Smooth muscle cell (in vitro differentiated cells): ENCODE measurements at regions not wholly inside any gene's neighbourhood (a gene's known extent, or its start where the extent isn't known, plus 50 kb on each side); places are given as distances from the start of the nearest gene placed in this dataset.

Experiments used
- DNase-seq: peaks from one replicate; lab custom pipeline; 2025; ENCODE audit not compliant: unreplicated experiment; lab: John Stamatoyannopoulos, UW
- H2AFZ ChIP-seq: fragments of 200-600 bp; sonication (generic); 2 replicates; pipeline ENCODE4 v1.6.0; 2016; ENCODE audit warnings: antibody characterized with exemption, low read depth, mild to moderate bottlenecking
- H3F3A ChIP-seq: fragments of 200-600 bp; sonication (generic); 2 replicates; pipeline ENCODE4 v1.6.0; 2017; ENCODE audit warnings: antibody characterized with exemption, low read depth
- H3K27ac ChIP-seq: fragments of 200-600 bp; sonication (generic); 2 replicates; pipeline ENCODE4 v1.5.1; 2016; ENCODE audit warnings: low read depth, mild to moderate bottlenecking
- H3K27me3 ChIP-seq: fragments of 200-600 bp; sonication (generic); 2 replicates; pipeline ENCODE4 v1.6.1; 2016; ENCODE audit warnings: low read depth, mild to moderate bottlenecking
- H3K36me3 ChIP-seq: fragments of 200-600 bp; sonication (generic); 2 replicates; pipeline ENCODE4 v1.5.1; 2016; ENCODE audit warnings: low read depth
- H3K4me1 ChIP-seq: fragments of 200-600 bp; sonication (generic); 2 replicates; pipeline ENCODE4 v1.5.1; 2016; ENCODE audit warnings: low read depth
- H3K4me2 ChIP-seq: fragments of 200-600 bp; sonication (generic); 2 replicates; pipeline ENCODE4 v1.6.0; 2016; ENCODE audit warnings: mild to moderate bottlenecking
- H3K4me3 ChIP-seq: fragments of 200-600 bp; sonication (generic); 2 replicates; pipeline ENCODE4 v1.5.1; 2016; ENCODE audit warnings: mild to moderate bottlenecking
- H3K79me2 ChIP-seq: fragments of 200-600 bp; sonication (generic); 2 replicates; pipeline ENCODE4 v1.6.0; 2016; ENCODE audit warnings: low read depth, mild to moderate bottlenecking
- H3K9ac ChIP-seq: fragments of 200-600 bp; sonication (generic); 2 replicates; pipeline ENCODE4 v1.6.0; 2016; ENCODE audit warnings: low read depth
- H3K9me3 ChIP-seq: fragments of 200-600 bp; sonication (generic); replicated peaks from 2 replicates; pipeline ENCODE4 v1.5.1; 2016; ENCODE audit warnings: low read depth
- H4K20me1 ChIP-seq: fragments of 200-600 bp; sonication (generic); 2 replicates; pipeline ENCODE4 v1.6.0; 2016; ENCODE audit warnings: low read depth
- CTCF ChIP-seq: fragments of 200-600 bp; sonication (generic); IDR thresholded peaks from 2 replicates; pipeline ENCODE4 v1.5.1; 2017; ENCODE audit warnings: borderline replicate concordance, mild to moderate bottlenecking, antibody characterized with exemption; ENCODE audit not compliant: insufficient read depth, poor library complexity, severe bottlenecking
- WGBS: methylation state at CpG from one replicate; pipeline ENCODE4 v1.1.7; 2016; ENCODE audit warnings: low lambda C conversion rate; 5-methylcytosine and 5-hydroxymethylcytosine counted together

GRCh38 chr16:79698341-79698753 lies 97.8 kb upstream of the MAF start:
- H3K9me3 ChIP-seq: no peaks in the 10 kb centered on the region
- no peak overlapping the region for H2AFZ ChIP-seq
- no peak for TF ChIP-seq CTCF
- H3K27ac ChIP-seq: peak overlapping the region; percentile 14
- H3K9ac ChIP-seq: no peak overlapping the region
- no peaks in the 10 kb centered on the region for H3K36me3 ChIP-seq
- H3K27me3 ChIP-seq: no peaks in the 10 kb centered on the region
- no peaks in the 10 kb centered on the region for H3K4me1 ChIP-seq
- no peaks in the 10 kb centered on the region for H3K79me2 ChIP-seq
- peak overlapping the region; percentile 64 for H3K4me2 ChIP-seq
- 45% methylated on average over 5 of the region's 5 CpGs for whole genome bisulfite sequencing
- no peak for DNase-seq
- no peaks in the 10 kb centered on the region for H3F3A ChIP-seq
- no peak overlapping the region for H3K4me3 ChIP-seq
- H4K20me1 ChIP-seq: no peaks in the 10 kb centered on the region

DNA sequence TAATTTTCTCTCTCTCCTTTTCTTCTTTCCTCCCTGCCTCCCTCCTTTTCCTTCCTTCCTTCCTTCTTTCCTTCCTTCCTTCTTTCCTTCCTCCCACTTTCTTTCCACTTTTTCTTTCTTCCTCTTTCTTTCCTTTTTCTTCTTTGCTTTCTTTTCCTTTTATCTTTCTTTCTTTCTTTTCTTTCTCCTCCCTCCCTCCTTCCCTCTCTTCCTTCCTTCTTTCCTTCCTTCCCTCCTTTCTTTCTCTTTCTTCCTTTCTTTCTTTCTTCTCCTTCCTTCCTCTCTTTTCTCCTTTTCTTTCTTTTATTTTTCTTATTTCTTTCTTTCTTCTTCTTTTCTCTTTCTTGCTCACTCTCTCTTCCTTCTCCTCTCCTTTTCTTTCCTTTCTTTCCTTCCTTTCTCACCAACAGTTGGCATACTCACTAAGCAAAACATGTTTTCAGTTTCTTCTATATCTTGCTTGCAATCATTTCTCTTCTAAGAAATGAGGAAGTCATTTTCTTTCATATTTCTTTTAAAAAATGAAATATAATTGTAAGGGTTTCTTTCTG lies 97.1 kb upstream of the MAF start:
- H3K27ac ChIP-seq: peak overlapping the region; percentile 15
- H4K20me1 ChIP-seq: no peaks in the 10 kb centered on the region
- TF ChIP-seq CTCF: no peak
- DNase-seq: no peak
- no peaks in the 10 kb centered on the region for H3F3A ChIP-seq
- no peak overlapping the region for H3K4me3 ChIP-seq
- no peaks in the 10 kb centered on the region for H3K27me3 ChIP-seq
- H3K9ac ChIP-seq: no peak overlapping the region
- peak overlapping the region; percentile 64 for H3K4me2 ChIP-seq
- no peaks in the 10 kb centered on the region for H3K79me2 ChIP-seq
- no peaks in the 10 kb centered on the region for H3K4me1 ChIP-seq
- H3K36me3 ChIP-seq: no peaks in the 10 kb centered on the region
- H3K9me3 ChIP-seq: no peaks in the 10 kb centered on the region
- no peak overlapping the region for H2AFZ ChIP-seq

- no peaks in the 10 kb centered on the region for H3K9me3 ChIP-seq
- DNase-seq: no peak
- no peaks in the 10 kb centered on the region for H4K20me1 ChIP-seq
- peaks cover 3% of the 10 kb centered on the region for H3K4me1 ChIP-seq
- no peak overlapping the region for H3K4me3 ChIP-seq
- H3K4me2 ChIP-seq: no peak overlapping the region
- WGBS: 50% methylated on average over 5 of the region's 5 CpGs
- TF ChIP-seq CTCF: no peak
- H3K79me2 ChIP-seq: no peaks in the 10 kb centered on the region
- H3K9ac ChIP-seq: no peak overlapping the region
- H3K27ac ChIP-seq: no peak overlapping the region
- no peaks in the 10 kb centered on the region for H3K36me3 ChIP-seq
- H3K27me3 ChIP-seq: no peaks in the 10 kb centered on the region
- no peaks in the 10 kb centered on the region for H3F3A ChIP-seq
- no peak overlapping the region for H2AFZ ChIP-seq
Observed at GRCh38 chr16:79691007-79691406, 90.5 kb upstream of the MAF start.

DNA sequence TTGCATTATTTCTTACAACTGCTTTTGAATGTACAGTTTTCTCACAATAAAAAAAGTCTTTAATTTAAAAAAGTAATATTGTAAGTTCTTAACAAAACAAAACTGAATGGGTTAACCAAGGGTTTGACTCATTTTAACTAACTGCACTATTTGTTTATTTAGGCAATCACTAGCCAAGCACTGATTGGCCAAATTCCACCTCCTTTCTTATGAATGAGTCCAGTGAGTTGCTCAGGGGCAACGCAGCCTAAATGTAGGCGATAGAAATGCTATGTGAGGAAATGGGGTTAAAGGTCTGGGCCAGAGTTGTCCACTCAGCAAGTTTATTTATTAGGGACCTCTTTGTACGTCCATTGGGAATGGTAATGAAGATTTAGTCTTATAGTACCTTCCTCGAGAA lies 89.6 kb upstream of the MAF start:
- WGBS: 94% methylated on average over 4 of the region's 4 CpGs
- Histone ChIP-seq H4K20me1 (no peaks in the 10 kb centered on the region), H3K4me1 (peaks cover 3% of the 10 kb centered on the region), H3K9me3 (no peaks in the 10 kb centered on the region), H3K4me2 (no peak overlapping the region), H3F3A (no peaks in the 10 kb centered on the region), H2AFZ (no peak overlapping the region), H3K27me3 (no peaks in the 10 kb centered on the region), H3K4me3 (no peak overlapping the region), H3K79me2 (no peaks in the 10 kb centered on the region), H3K27ac (no peak overlapping the region), H3K36me3 (no peaks in the 10 kb centered on the region), H3K9ac (no peak overlapping the region)
- DNase-seq: no peak
- no peak for TF ChIP-seq CTCF
